Keratinocyte (primary cell): ENCODE measurements at regions not wholly inside any gene's neighbourhood (a gene's known extent, or its start where the extent isn't known, plus 50 kb on each side); places are given as distances from the start of the nearest gene placed in this dataset.

Experiments used
- DNase-seq: peaks from one replicate; pipeline ENCODE4 v3.0.0-alpha.2; 2011; ENCODE audit warnings: low read depth, missing footprints, low spot score
- FAIRE-seq: peaks from 2 replicates; lab custom pipeline; 2011; peaks lifted over from hg19 to GRCh38; lab: Jason Lieb, UNC
- H2AFZ ChIP-seq: 2 replicates; pipeline ENCODE4 v1.6.0; 2012; ENCODE audit warnings: low read length, control low read depth, inconsistent platforms; ENCODE audit not compliant: control insufficient read depth
- H3K27ac ChIP-seq: 2 replicates; pipeline ENCODE4 v1.5.1; 2011; ENCODE audit warnings: low read length; ENCODE audit not compliant: control insufficient read depth, insufficient read depth
- H3K27me3 ChIP-seq: 3 replicates; pipeline ENCODE4 v1.6.0; 2011; ENCODE audit warnings: low read length; ENCODE audit not compliant: control insufficient read depth, insufficient read depth; ENCODE audit errors: extremely low read depth
- H3K36me3 ChIP-seq, 2 experiments: 2 replicates in 1 of 2; 3 replicates in 1 of 2; pipeline ENCODE4 v1.5.1; 2011; ENCODE audit warnings: low read length in 2 of 2, mild to moderate bottlenecking in 1 of 2; ENCODE audit not compliant: control insufficient read depth in 2 of 2, insufficient read depth in 2 of 2; ENCODE audit errors: extremely low read depth in 1 of 2
- H3K4me1 ChIP-seq: 3 replicates; pipeline ENCODE4 v1.5.1; 2011; ENCODE audit warnings: low read length; ENCODE audit not compliant: control insufficient read depth, insufficient read depth; ENCODE audit errors: extremely low read depth
- H3K4me2 ChIP-seq: 3 replicates; pipeline ENCODE4 v1.6.0; 2011; ENCODE audit warnings: low read depth, low read length; ENCODE audit not compliant: control insufficient read depth, insufficient read depth; ENCODE audit errors: extremely low read depth
- H3K4me3 ChIP-seq, 3 experiments: fragments of 200-600 bp in 1 of 3; sonication (generic) in 1 of 3; 2 replicates in 2 of 3; 3 replicates in 1 of 3; pipeline ENCODE4 v1.5.1; 2011 to 2016; ENCODE audit warnings: low read length in 3 of 3, mild to moderate bottlenecking in 3 of 3, control low read depth in 2 of 3, inconsistent platforms in 1 of 3, low read depth in 1 of 3, mixed read lengths in 1 of 3, mixed run types in 1 of 3, moderate library complexity in 1 of 3; ENCODE audit not compliant: control insufficient read depth in 2 of 3, insufficient read depth in 2 of 3; ENCODE audit errors: extremely low read depth in 1 of 3
- H3K79me2 ChIP-seq: 2 replicates; pipeline ENCODE4 v1.6.0; 2012; ENCODE audit warnings: low read length; ENCODE audit not compliant: control insufficient read depth, insufficient read depth
- H3K9ac ChIP-seq: 3 replicates; pipeline ENCODE4 v1.6.0; 2011; ENCODE audit warnings: low read length; ENCODE audit not compliant: control insufficient read depth, insufficient read depth; ENCODE audit errors: extremely low read depth
- H3K9me1 ChIP-seq: 3 replicates; pipeline ENCODE4 v1.6.0; 2011; ENCODE audit warnings: low read length; ENCODE audit not compliant: control insufficient read depth, insufficient read depth; ENCODE audit errors: extremely low read depth
- H3K9me3 ChIP-seq: 2 replicates; pipeline ENCODE4 v1.5.1; 2012; ENCODE audit warnings: low read depth, low read length; ENCODE audit not compliant: control insufficient read depth
- H4K20me1 ChIP-seq: 3 replicates; pipeline ENCODE4 v1.6.0; 2011; ENCODE audit warnings: low read length; ENCODE audit not compliant: control insufficient read depth, insufficient read depth; ENCODE audit errors: extremely low read depth
- EZH2 ChIP-seq: IDR thresholded peaks from one replicate; pipeline ENCODE4 v1.6.1; 2012; ENCODE audit warnings: inconsistent platforms, mild to moderate bottlenecking, low read length, moderate library complexity
- dilution Hi-C: fragments of 300-500 bp; cut with MboI; formaldehyde crosslinking; loops from one replicate; pipeline ENCODE4 v1.7.0; 2020; ENCODE audit warnings: low sequenced_read_pairs; ENCODE audit not compliant: extremely low pct_ligation_motif_present
- TF ChIP-seq, protein P1 (sequence below), 3 experiments: IDR thresholded peaks in 1 of 3; conservative IDR thresholded peaks in 1 of 3; optimal IDR thresholded peaks in 1 of 3; 2 replicates in 2 of 3; 3 replicates in 1 of 3; pipeline versions ENCODE3 to v1.5.1; 2011; ENCODE audit warnings: low read length in 3 of 3, mild to moderate bottlenecking in 3 of 3, moderate library complexity in 2 of 3, control low read depth in 1 of 3, inconsistent platforms in 1 of 3; ENCODE audit not compliant: insufficient read depth in 2 of 3; ENCODE audit errors: extremely low read depth in 1 of 3

DNA sequence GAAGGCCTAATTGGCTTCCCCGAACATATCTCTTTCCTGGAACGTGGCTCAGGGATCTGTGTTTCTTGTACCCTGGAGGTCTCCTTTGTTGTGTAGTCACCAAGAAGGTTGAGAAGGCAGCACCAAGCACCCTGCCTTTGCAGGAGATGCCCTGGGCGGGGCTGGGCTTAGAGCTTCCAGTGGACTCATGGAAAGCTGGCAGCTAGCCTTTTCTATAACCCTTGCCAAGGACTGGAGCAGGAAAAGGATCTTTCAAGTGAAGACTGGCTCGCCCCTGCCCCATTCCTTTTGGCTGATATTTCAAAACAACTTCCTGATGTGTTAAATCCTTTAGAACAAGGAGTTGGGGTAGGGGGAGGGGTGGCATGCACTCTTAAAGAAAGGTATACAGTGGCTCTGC, 58.9 kb upstream of the EPHA6 start:
- no peaks in the 10 kb centered on the region for H3K79me2 ChIP-seq
- no peaks in the 10 kb centered on the region for H3K9me1 ChIP-seq
- no peaks in the 10 kb centered on the region for H3K36me3 ChIP-seq
- H3K9ac ChIP-seq, result no peak overlapping the region
- H3K9me3 ChIP-seq, result no peaks in the 10 kb centered on the region
- FAIRE-seq, result no peak
- no peak for TF ChIP-seq EZH2
- TF ChIP-seq, protein P1, sequence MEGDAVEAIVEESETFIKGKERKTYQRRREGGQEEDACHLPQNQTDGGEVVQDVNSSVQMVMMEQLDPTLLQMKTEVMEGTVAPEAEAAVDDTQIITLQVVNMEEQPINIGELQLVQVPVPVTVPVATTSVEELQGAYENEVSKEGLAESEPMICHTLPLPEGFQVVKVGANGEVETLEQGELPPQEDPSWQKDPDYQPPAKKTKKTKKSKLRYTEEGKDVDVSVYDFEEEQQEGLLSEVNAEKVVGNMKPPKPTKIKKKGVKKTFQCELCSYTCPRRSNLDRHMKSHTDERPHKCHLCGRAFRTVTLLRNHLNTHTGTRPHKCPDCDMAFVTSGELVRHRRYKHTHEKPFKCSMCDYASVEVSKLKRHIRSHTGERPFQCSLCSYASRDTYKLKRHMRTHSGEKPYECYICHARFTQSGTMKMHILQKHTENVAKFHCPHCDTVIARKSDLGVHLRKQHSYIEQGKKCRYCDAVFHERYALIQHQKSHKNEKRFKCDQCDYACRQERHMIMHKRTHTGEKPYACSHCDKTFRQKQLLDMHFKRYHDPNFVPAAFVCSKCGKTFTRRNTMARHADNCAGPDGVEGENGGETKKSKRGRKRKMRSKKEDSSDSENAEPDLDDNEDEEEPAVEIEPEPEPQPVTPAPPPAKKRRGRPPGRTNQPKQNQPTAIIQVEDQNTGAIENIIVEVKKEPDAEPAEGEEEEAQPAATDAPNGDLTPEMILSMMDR (optimal IDR thresholded peaks at IDR 0.05 in 1 of 3, IDR thresholded peaks at IDR 0.05 in 1 of 3, conservative IDR thresholded peaks at IDR 0.05 in 1 of 3; ENCODE audit: extremely low read depth in 1 of 3, insufficient read depth in 2 of 3, low read length in 3 of 3), result no peak
- H3K27ac ChIP-seq, result no peak overlapping the region
- dilution Hi-C loops, result no loop called here
- no peak overlapping the region for H3K4me3 ChIP-seq
- H3K4me1 ChIP-seq, result no peaks in the 10 kb centered on the region
- H4K20me1 ChIP-seq, result no peaks in the 10 kb centered on the region
- no peak for DNase-seq
- H3K27me3 ChIP-seq, result no peaks in the 10 kb centered on the region
- H2AFZ ChIP-seq, result no peak overlapping the region
- no peak overlapping the region for H3K4me2 ChIP-seq

DNA sequence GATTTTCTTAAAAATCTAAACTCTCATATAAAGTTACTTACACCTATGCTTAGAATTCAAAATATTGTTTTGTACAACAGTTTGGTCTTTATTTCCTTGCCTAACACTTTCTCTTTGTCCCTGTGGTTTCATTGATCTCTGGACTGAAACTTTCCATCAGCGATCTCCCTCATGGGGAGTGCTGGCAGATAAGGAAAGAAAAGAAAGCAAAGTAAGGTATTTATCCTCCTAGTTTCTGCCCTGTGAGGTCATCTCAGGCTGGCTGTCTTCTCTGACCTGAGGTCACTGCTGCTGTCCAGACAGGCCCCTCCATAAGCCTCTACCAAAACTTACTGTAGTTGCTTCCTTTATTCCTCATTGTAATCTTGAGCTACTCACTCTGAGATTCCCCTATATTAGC, 57.9 kb upstream of the EPHA6 start:
- Histone ChIP-seq H3K27ac (no peak overlapping the region), H4K20me1 (no peaks in the 10 kb centered on the region), H2AFZ (no peak overlapping the region), H3K9ac (no peak overlapping the region), H3K4me2 (no peak overlapping the region), H3K4me3 (no peak overlapping the region), H3K79me2 (no peaks in the 10 kb centered on the region), H3K9me1 (no peaks in the 10 kb centered on the region), H3K27me3 (no peaks in the 10 kb centered on the region), H3K4me1 (no peaks in the 10 kb centered on the region), H3K36me3 (no peaks in the 10 kb centered on the region), H3K9me3 (no peaks in the 10 kb centered on the region)
- no peak for DNase-seq
- no peak for FAIRE-seq
- TF ChIP-seq, protein P1 (optimal IDR thresholded peaks at IDR 0.05 in 1 of 3, IDR thresholded peaks at IDR 0.05 in 1 of 3, conservative IDR thresholded peaks at IDR 0.05 in 1 of 3; ENCODE audit: extremely low read depth in 1 of 3, insufficient read depth in 2 of 3, low read length in 3 of 3), result no peak
- TF ChIP-seq EZH2, result no peak
- dilution Hi-C loops, result no loop called here
